ENCODE measurements at regions not wholly inside any gene's neighbourhood (a gene's known extent, or its start where the extent isn't known, plus 50 kb on each side); places are given as distances from the start of the nearest gene placed in this dataset.

DNA sequence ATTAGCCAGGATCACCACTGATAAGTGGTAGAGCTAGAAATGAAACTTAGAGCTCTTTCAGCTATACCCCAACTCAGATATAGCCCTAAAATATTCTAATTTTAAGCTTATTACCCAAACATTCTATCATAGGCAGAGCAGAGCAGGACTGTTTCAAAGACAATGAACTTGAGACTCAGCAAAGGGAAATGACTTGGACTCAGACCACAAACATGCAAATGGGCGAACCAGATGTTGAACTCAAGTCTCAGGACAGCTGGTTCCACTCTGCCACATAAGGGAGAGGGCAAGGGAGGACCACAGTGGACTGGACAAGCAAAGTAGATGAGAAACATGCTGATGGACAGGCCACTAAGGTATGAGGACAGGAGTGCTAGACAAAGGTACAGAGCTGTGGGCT is 315.3 kb downstream of the OMA1 start:
- TF ChIP-seq, protein P1, sequence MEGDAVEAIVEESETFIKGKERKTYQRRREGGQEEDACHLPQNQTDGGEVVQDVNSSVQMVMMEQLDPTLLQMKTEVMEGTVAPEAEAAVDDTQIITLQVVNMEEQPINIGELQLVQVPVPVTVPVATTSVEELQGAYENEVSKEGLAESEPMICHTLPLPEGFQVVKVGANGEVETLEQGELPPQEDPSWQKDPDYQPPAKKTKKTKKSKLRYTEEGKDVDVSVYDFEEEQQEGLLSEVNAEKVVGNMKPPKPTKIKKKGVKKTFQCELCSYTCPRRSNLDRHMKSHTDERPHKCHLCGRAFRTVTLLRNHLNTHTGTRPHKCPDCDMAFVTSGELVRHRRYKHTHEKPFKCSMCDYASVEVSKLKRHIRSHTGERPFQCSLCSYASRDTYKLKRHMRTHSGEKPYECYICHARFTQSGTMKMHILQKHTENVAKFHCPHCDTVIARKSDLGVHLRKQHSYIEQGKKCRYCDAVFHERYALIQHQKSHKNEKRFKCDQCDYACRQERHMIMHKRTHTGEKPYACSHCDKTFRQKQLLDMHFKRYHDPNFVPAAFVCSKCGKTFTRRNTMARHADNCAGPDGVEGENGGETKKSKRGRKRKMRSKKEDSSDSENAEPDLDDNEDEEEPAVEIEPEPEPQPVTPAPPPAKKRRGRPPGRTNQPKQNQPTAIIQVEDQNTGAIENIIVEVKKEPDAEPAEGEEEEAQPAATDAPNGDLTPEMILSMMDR (IDR thresholded peaks at IDR 0.05) = no peak
- no peak for TF ChIP-seq POLR2A (IDR thresholded peaks at IDR 0.05)
